ENCODE measurements at regions not wholly inside any gene's neighbourhood (a gene's known extent, or its start where the extent isn't known, plus 50 kb on each side); places are given as distances from the start of the nearest gene placed in this dataset.
"Not testable (repeated sequence)": the region's sequence is repeated elsewhere in the genome, so short reads cannot be mapped to it uniquely, and the experiment has no call there.

DNA sequence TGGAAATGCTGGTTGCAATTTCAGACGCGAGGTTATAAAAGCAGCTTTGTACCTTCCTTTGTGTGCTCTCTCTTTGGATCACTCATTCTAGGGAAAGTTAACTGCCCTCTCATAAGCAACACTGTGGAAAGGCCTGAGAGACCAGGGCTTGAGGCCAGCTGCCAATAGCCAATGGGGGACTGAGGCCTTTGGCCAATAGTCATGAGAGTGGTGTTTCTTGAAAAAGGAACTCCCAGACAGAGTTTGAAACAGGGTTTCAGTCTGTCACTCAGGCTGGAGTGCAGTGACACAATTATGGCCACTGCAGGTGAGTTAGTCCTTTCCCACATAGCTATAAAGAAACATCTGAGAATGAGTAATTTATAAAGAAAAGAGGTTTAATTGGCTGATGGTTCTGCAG is 524.7 kb upstream of the SMIM31 start:
- no peaks in the 10 kb centered on the region for H3K27me3 ChIP-seq
- H3K4me1 ChIP-seq: no peaks in the 10 kb centered on the region
- H3K4me3 ChIP-seq: no peak overlapping the region
- no peak for TF ChIP-seq Cebpa-rat (IDR thresholded peaks at IDR 0.05)
- H3K36me3 ChIP-seq: no peaks in the 10 kb centered on the region
- H3K4me2 ChIP-seq: no peak overlapping the region
- H3K9ac ChIP-seq: no peak overlapping the region
- no peaks in the 10 kb centered on the region for H4K20me1 ChIP-seq
- no peak overlapping the region for H3K27ac ChIP-seq
- H3K9me3 ChIP-seq: no peaks in the 10 kb centered on the region

DNA sequence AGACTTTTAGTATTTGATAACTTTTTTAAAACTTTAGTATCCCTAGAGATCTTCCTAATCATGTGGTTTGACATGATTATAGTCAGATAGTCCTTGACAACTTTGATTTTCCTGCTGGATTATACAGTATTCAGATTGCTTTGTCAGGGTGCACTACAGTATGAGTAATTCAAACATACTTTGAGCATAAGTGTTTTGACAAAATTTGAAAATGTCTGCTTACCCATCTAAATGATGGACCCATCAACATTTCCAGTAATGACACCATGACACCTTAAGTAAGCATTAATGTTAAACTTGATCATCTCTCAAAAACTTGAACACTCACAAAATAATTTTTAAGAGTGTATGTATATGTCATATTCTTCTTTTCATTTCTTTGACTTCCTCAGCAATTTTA is 514.5 kb upstream of the SMIM31 start:
- Histone ChIP-seq H3K36me3 (no peaks in the 10 kb centered on the region), H3K9ac (no peak overlapping the region), H4K20me1 (no peaks in the 10 kb centered on the region), H3K4me2 (no peak overlapping the region), H3K27ac (no peak overlapping the region), H3K27me3 (no peaks in the 10 kb centered on the region), H3K9me3 (no peaks in the 10 kb centered on the region), H3K4me3 (no peak overlapping the region), H3K4me1 (no peaks in the 10 kb centered on the region)
- TF ChIP-seq Cebpa-rat (IDR thresholded peaks at IDR 0.05): no peak

DNA sequence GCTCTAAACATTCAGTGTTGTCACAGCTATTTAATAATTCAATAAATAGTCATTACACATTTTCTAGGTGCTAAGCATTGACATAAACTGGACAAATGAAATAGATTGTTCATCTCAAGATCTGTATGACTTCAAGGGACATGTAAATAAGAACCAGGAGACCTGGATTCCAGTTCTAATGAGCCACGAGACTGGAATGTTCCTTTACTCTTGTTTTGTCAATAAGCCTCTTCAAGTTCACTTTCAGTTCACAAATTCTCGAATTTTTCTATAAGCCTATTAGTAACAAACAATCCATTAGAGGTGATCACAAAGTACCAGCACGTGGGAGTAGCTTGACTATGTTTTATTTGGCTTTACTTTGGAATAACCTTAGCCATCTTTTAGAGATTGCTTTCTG is 514.0 kb upstream of the SMIM31 start:
- Histone ChIP-seq H3K36me3 (no peaks in the 10 kb centered on the region), H3K27me3 (no peaks in the 10 kb centered on the region), H3K4me3 (no peak overlapping the region), H3K27ac (no peak overlapping the region), H3K9ac (no peak overlapping the region), H3K4me1 (no peaks in the 10 kb centered on the region), H3K4me2 (no peak overlapping the region), H4K20me1 (no peaks in the 10 kb centered on the region), H3K9me3 (no peaks in the 10 kb centered on the region)
- no peak for TF ChIP-seq Cebpa-rat (IDR thresholded peaks at IDR 0.05)

DNA sequence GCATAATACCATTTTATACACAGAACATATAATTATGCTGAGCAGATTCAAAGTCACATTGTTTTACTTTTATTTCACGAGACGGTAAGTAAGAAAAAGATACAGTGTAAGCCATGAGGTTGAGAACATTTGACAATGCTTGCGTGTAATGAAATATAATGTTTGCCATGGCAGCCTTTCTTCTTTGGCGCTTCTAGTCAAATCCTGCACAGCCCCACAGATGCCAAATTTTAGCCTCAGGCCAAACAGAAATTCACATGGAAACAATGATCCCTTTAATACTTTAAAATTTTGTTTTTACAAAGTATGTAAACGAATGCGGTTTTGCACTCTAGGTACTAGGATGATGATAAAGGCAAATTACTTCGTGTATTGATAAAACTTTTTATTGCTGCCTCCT is 502.7 kb upstream of the SMIM31 start:
- Histone ChIP-seq H3K36me3 (no peaks in the 10 kb centered on the region), H4K20me1 (no peaks in the 10 kb centered on the region), H3K4me3 (no peak overlapping the region), H3K27me3 (no peaks in the 10 kb centered on the region), H3K27ac (no peak overlapping the region), H3K9ac (no peak overlapping the region), H3K4me1 (peaks cover 5% of the 10 kb centered on the region), H3K9me3 (no peaks in the 10 kb centered on the region), H3K4me2 (no peak overlapping the region)
- no peak for TF ChIP-seq Cebpa-rat (IDR thresholded peaks at IDR 0.05)

DNA sequence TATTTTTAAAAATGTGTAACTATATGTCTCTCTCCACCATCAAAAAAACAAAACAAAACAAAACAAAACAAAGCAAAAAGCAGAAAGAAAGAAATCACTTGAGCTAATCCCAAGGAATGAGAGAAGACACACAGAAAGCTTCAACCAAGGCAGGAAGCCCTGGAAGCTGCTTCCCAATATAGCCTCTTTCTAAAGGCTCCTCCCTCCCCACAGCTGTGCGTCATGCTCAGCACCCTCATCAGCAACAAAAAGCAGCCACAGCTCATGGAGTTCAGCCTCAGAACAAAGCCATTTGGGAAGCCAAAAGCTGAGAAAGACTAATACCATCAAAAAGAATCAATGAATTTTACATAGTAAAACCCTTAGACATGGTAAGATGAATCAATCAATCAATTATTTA is 501.6 kb upstream of the SMIM31 start:
- Histone ChIP-seq H3K4me3 (no peak overlapping the region), H4K20me1 (no peaks in the 10 kb centered on the region), H3K9me3 (no peaks in the 10 kb centered on the region), H3K4me1 (peaks cover 5% of the 10 kb centered on the region), H3K36me3 (no peaks in the 10 kb centered on the region), H3K27me3 (no peaks in the 10 kb centered on the region), H3K4me2 (peak overlapping the region; percentile 21; the same call in 1 of the 2 replicates), H3K27ac (no peak overlapping the region), H3K9ac (no peak overlapping the region)
- no peak for TF ChIP-seq Cebpa-rat (IDR thresholded peaks at IDR 0.05)

DNA sequence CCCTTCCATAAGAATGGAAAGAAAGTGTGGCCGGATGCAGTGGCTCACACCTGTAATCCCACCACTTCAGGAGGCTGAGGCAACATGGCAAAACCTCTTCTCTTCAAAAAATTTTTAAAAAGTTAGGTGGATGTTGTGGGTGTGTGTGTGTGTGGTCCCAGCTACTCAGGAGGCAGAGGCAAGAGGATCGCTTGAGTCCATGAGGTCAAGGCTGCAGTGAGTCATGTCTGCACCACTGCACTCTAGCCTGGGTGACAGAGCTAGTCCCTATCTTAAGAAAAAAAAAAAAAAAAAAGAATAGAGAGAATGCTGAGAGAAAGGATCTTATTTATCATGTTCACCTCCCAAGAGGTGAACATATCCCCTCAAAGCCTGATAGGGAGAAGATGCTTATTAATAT is 492.1 kb upstream of the SMIM31 start:
- Histone ChIP-seq H4K20me1 (no peaks in the 10 kb centered on the region), H3K4me3 (no peak overlapping the region), H3K27me3 (no peaks in the 10 kb centered on the region), H3K27ac (no peak overlapping the region), H3K4me1 (no peaks in the 10 kb centered on the region), H3K36me3 (no peaks in the 10 kb centered on the region), H3K9me3 (no peaks in the 10 kb centered on the region), H3K9ac (no peak overlapping the region), H3K4me2 (no peak overlapping the region)
- no peak for TF ChIP-seq Cebpa-rat (IDR thresholded peaks at IDR 0.05)

DNA sequence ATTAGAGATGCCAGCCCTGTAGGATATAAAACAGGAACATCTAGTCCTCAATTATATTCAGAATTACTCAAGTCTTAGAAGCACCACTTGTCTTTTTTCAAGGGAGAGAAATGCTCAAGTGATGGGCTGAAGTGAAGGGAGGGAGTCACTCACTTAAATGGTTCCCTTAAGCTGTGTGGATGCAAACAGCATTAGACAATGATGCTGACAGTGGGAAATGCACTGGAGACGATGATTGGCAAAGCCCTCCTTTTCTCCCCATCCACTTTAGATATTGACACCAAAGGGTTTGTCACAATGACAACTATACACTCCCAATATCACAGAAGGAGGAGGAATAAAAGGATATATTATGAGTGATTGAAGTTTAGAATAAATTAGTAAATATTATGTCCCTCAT is 491.4 kb upstream of the SMIM31 start:
- not testable (repeated sequence) for H3K4me1 ChIP-seq, H3K27ac ChIP-seq, H3K27me3 ChIP-seq, H3K9ac ChIP-seq, H4K20me1 ChIP-seq, H3K36me3 ChIP-seq, H3K9me3 ChIP-seq, H3K4me2 ChIP-seq, H3K4me3 ChIP-seq

- not testable (repeated sequence) for H3K27ac ChIP-seq, H3K36me3 ChIP-seq, H3K4me2 ChIP-seq, H3K27me3 ChIP-seq, H4K20me1 ChIP-seq, H3K4me3 ChIP-seq, H3K4me1 ChIP-seq, H3K9ac ChIP-seq, H3K9me3 ChIP-seq
Measured at GRCh38 chr4:164277414-164277813, 476.5 kb upstream of the SMIM31 start.

GRCh38 chr4:164287173-164287572 is 466.8 kb upstream of the SMIM31 start:
- no peaks in the 10 kb centered on the region for H3K36me3 ChIP-seq
- H3K4me2 ChIP-seq: no peak overlapping the region
- no peaks in the 10 kb centered on the region for H3K9me3 ChIP-seq
- TF ChIP-seq Cebpa-rat (IDR thresholded peaks at IDR 0.05): no peak
- H3K27ac ChIP-seq: no peak overlapping the region
- no peaks in the 10 kb centered on the region for H3K27me3 ChIP-seq
- no peak overlapping the region for H3K9ac ChIP-seq
- H4K20me1 ChIP-seq: no peaks in the 10 kb centered on the region
- no peaks in the 10 kb centered on the region for H3K4me1 ChIP-seq
- H3K4me3 ChIP-seq: no peak overlapping the region

GRCh38 chr4:164288578-164288977 is 465.4 kb upstream of the SMIM31 start:
- Histone ChIP-seq H3K9ac (no peak overlapping the region), H3K9me3 (no peaks in the 10 kb centered on the region), H3K4me1 (no peaks in the 10 kb centered on the region), H4K20me1 (no peaks in the 10 kb centered on the region), H3K4me3 (no peak overlapping the region), H3K27ac (no peak overlapping the region), H3K36me3 (no peaks in the 10 kb centered on the region), H3K4me2 (no peak overlapping the region), H3K27me3 (no peaks in the 10 kb centered on the region)
- TF ChIP-seq Cebpa-rat (IDR thresholded peaks at IDR 0.05): no peak

GRCh38 chr4:164293203-164293602 is 460.7 kb upstream of the SMIM31 start:
- H3K27ac ChIP-seq: no peak overlapping the region
- H3K9me3 ChIP-seq: no peaks in the 10 kb centered on the region
- no peaks in the 10 kb centered on the region for H3K4me1 ChIP-seq
- no peaks in the 10 kb centered on the region for H4K20me1 ChIP-seq
- H3K27me3 ChIP-seq: no peaks in the 10 kb centered on the region
- H3K4me3 ChIP-seq: no peak overlapping the region
- no peak for TF ChIP-seq Cebpa-rat (IDR thresholded peaks at IDR 0.05)
- no peak overlapping the region for H3K9ac ChIP-seq
- no peak overlapping the region for H3K4me2 ChIP-seq
- no peaks in the 10 kb centered on the region for H3K36me3 ChIP-seq

All from BLaER1 (cell line).